HG03025 (cell line): ENCODE measurements at regions not wholly inside any gene's neighbourhood (a gene's known extent, or its start where the extent isn't known, plus 50 kb on each side); places are given as distances from the start of the nearest gene placed in this dataset.

ENCODE experiments used
- ATAC-seq: cut with Tn5 transposase; IDR thresholded peaks from one replicate; pipeline ENCODE4 v1.9.1; 2021; ENCODE audit warnings: mild to moderate bottlenecking, moderate library complexity; ENCODE audit not compliant: unreplicated experiment, low FRiP score

DNA sequence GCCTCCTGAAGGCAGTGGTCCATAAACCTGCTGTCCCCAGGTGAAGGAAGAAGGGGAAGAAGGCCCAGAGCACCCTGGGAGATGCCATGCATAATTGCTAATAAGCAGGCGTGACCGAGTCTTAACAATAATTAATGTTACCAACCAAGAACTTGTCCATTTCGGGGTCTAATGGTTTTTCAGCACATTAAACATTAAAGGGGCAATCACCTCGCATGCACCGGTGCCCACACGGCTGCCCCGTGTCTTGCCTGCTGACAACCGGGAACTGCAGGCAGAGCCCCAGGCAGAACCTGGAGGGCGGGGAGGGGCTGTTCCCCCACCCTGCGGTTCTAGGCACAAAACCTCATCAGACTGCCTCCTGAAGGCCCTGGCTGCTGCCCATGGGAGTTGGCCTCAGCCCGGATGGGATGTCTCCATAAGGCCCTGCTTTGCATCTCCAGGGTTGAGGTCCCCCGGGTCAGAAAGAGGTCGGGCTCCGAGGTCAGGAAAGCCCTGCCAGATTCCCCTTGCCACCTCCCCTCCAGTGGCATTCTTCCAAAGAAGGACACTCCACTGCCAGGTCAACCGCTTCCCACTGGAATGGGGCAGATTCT lies 169.0 kb downstream of the BUD13 start:
- ATAC-seq = no peak

DNA sequence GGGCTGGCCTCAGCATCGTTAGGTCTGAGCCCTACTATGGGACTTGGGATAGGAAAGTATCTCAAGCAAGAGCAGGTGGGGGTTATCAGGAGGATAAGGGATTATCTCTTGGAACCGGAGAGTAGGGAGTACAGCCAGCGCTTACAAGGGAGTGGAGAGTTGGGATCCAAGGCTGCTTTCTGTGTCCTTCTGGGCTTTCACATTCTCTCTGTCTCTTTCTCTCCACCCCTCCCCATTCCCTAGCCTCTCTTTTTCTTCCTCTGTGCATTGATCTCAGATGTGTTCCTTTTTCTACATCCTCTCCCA lies 170.2 kb downstream of the BUD13 start:
- ATAC-seq = no peak

DNA sequence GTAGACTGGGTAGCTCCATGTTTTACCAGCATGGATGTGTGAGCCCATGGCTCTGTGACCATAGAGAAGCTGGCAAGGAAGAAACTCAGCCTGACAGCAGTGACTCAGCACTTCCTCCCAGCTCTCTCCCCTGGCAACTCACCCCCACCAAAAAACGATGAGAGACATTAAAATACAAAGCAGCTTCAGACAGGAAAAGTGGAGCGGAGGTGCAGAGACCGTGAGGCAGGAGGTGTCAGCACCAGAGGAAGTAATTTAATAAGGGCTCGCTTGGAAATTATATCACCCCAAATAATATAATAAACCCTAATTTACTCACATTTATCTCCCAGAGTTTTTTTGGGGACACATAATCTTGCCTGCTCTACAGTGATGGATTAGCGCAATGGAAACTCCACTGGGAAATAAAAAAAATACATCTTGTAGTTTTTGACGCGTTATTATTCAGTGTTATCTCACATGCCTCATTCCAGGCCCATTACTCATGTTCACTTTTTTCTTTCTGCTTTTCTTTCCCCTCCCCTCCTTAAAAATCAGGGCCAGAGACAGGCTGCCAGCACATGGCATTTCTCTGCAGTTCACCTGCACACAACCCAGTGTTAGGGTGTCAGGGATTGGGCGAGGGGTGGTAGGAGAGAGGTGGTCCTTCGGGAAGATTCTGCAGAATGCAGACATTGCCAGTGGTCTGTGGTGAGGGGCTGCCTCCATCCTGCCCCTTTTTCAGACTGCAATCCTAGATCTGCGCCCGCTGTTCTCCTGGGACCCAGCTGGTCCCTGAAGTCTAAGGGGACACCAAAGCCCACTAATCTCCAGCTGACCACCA lies 170.8 kb downstream of the BUD13 start:
- no peak for ATAC-seq

DNA sequence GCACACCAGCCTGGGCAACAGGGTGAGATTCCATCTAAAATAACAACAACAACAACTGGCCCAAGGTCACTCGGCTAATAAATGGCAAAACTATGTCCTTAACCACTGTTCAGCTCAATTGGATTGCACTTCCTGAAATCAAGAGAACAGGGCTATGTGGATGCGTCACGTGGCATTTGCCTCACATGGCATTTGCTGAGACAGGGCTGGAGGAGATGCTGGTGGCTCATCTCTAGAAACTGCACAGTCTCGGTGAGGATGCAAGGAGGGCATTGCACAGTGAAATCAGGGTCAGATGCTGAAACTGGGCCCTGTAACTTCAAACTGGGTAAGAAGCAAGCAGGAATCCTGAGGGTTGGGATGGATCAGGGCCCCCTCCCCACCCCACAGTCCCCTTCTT lies 171.9 kb downstream of the BUD13 start:
- ATAC-seq = no peak

DNA sequence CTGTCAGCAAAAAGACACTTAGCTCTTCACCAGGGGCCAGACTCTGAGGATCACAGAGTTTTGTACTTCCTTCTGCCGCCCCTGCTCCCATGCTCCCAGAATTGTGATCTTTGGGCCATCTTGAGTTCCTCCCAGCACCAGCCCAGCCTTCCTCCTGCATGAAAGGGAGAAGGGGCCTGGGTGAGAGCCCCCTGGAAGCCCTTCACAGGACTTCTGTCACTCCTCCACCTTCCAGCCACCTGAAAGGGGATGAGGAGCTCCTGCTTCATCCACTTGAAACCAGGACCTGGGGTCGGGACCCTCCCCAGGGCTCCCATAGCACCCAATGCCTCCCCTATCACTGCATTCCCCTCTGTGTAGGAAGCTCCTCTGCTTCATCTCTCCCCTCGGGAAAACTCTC lies 174.2 kb downstream of the BUD13 start:
- ATAC-seq = no peak

DNA sequence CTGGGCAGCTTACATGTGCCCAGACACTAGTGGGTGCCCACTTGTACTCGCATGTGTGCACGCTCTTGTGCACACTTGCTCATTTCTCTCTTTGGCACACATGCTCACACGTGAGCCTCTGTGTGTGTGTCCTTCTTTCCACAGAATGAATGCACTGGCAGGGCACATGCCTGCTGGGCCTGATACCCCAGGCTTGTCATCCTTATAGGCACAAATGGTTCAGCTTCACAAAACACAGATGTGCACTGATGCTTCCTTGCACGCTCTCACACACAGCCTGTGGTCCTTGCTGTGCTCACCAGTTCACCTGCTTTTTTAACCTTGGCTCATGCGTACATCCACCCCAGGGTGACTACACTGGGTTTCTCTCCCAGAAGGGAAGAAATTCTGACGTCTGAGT lies 174.8 kb downstream of the BUD13 start:
- ATAC-seq = no peak

DNA sequence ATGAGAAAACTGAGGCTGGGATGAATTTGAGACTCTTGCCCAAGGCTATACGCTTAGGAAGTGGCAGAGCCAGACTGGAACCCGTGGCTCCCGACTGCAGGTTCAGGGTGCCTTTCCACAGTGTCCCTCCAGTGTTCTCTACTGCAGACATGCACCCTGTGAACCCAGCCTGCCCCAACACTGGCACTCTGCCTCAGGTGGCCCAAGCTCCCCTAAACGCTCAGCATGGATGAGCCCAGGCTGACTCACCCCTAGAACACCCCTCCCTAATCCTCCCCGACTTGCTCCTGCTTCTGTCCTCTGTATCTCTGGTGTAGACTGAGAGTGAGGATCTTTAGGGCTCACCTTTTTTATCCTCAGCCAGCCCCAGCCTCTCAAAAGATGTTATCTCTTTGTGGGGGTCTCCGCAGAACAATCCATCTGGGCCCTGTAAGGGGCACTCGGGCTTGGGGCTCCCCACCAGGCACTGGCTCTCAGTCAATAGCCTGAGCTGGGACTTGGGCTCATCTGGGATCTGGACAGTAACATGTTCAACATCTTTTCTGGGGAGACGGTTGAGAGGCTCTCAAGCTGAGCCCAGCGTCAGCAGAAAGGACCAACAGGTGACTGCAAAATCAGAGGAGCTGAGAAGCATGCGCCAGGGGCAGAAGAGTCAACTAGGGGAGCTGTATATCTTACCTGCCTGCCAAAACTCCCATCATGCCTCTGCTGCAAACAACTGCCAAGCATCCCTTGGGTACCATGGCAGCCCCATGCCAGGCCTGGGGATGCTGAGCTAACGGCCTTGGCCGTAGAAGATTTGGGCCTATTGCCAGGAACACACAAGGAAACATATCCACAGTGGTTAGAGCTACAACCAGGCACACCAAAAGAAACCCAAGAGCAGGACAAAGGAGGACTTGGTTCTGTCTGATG lies 176.2 kb downstream of the BUD13 start:
- no peak for ATAC-seq

DNA sequence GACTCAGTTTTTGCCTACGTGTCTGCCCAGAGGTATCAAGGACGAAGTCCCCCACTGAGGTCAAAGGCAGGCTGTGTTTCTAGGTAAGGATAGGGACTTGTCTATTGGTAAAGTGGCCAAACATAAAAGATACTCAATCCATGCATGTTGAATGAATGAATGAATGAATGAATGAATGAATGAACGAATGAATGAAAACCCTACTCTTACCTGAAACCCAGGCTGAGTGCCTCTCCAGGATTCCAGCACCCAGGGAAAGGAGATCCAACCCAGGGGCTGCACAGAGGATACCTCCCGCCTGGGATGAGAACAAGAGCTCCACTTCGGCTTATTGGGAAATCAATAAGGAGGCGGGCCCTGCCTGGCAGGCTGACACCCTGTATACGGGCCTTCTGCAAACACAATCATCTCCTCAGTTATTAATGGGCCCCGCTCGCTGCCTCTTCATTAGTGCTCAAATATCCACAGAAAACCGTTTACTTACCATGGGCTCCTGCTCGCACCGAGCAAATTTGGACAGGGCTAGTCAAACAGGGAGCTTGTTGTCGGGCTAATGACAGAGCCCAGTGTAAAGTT lies 177.4 kb downstream of the BUD13 start:
- ATAC-seq = no peak

DNA sequence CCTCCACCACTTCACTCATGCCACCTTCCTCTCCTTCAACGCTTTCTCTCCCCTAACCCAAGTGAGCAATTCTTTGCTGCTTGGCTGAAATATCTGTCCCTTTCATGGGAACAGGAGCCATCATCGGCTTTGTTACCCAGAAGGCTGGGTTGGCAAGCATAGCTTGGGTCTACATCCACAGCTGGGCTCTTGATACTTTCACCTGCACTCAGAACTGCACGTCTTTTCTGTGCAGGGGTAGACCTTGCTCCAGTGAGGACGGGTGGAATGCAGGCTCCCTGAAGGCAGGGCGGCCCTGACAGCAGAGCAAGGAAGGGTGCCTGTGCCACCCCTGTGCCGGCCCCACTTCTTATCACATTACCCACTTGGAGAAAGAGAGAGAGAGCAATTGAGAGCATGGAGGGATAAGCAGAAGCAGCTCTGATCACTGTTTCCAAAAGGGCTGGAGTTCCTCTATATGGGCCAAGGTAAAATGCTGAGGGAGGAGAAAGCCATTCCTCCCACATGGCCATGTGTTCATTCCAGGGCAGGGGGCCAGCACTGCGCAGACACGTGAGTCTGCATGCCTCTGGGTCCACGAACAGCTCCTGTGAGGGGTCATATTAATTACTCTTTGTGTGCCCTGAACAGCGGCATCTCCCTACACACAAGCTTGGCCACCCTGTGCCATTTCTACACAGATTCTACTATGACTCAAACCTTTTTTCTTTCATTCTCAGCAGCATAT lies 181.8 kb downstream of the BUD13 start:
- no peak for ATAC-seq

DNA sequence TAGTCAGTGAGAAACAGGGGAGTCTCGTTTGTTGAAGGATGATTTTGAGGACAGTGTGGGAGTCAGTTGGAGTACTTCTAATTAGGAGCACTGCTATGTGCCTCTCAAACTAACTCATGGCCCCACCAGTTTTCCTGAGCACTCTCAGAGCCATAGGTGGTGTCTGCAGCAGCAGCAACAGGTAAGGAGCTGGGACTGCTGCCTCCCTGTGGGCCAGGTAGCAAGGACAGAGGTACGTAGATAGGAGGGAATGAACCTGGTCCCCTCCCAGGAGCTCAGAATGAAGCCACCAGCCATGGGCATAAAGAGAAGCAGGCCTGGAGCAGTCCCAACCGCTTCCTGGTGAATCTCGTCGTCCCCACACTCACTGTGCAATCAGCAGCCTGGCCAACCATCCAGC lies 183.4 kb downstream of the BUD13 start:
- ATAC-seq = no peak

DNA sequence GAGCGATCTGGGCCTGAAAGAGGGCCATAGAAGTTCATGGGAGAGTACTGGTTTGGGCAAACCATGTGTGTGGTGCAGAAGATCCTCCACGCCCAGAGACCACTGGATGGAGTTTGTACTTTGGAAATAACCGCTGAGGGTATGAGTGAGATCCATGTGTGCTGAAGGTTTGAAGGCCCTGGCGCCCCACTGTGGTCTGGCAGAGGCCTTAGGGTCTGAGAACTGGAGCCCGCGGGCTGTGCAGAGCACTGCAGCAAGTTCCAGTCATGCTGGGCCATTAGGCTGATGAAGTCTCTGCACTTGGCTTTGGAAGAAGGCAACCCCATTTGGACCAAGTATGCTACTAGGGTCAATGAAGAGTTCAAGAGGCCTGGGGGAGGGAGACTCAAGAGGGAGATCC lies 186.4 kb downstream of the BUD13 start:
- no peak for ATAC-seq

DNA sequence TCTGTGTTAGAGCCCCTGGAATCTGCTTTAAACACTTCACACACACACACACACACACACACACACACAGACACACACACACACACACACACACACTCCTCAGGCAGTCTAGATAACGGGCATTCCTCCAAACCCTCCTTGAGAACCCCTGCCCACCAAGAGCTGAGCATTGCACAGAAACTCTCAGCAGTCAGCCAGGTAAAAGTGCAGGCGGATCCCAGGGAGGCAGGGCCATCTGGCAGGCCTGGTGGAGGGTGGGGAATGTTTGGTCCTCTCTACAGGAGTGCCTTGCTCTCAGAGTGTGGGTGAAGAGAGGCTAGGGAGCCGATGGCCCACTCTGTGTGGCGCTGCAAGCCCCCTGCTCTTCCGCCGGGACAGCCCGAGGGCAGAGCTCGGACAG lies 190.2 kb downstream of the BUD13 start:
- no peak for ATAC-seq

DNA sequence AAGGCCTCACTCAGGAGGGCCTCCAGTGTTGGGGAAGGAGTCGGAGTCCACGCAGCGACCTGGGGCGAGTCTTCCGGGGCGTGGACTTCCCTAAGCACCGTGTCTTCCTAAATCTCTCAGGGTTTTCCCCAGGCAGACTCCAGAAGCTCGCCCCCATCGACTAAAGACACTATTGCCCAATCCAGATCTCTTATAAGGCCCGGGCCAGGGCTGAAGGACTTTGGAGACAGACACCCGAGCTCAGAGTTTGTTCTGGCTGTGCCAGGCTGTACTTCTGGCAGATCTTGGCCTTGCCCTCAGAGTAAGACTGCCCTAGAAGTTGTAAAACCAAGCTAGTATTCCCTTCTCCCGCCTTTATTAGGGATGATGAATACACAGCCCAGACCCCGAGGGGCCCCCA lies 191.4 kb downstream of the BUD13 start:
- ATAC-seq = no peak

DNA sequence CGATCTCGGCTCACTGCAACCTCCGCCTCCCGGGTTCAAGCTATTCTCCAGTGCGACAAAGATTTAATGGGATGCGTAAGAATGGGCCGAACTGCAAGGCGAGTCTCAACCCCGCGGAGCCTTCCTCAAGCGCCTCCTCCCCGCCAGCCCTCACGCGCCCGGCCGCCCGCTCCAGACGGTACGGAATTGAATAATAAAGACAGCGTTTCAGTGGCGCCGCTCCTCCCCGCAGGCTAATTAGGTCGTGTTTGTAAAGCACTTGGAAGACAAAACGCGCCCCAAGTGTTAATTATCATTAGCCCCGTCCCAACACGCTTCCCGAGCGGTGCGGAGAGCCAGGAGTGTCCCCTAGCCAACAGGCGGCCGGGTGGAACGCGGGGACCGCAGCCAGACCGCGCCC lies 192.0 kb downstream of the BUD13 start:
- no peak for ATAC-seq

DNA sequence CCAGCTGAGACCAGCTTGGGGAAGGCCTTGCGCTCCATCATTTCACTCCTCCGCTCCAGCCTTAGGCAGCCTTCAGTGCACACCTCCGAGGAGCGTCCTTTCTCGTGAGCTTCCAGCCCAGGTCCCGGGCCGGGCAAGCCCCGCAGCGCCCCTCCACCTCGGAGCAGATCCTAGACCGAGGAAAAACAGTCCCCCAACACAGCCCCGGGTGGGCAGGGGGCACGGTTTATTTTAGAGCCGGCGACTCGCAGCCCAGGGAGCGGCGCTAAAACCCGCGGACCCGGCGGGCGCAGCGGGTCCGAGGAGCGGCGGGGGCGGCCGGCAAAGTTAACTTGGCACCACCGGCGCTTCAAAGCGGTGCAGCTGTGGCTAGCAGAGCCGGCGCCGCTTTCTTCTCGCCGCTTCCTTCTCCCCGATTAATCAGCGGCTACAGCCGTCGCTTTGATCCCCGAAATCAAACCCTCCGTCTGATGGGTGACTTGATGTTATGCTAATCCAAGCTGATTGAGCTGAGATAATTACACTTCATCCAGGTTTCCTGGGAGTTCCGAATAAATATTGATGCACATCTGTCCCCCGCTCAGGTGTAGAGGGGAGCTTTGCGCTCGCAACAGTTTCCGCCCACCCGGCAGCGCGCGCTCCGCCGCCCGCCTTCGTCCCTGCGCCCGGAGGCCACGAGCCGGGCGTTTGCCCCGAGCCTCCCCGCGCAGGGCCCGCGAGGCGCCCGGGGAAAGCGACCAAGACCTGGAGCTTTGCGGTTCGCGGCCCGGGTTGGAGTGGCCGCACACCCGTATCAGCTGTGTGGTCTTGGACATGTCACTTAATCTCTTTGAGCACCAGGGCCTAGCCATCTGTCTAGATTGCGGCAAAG lies 192.7 kb downstream of the BUD13 start:
- no peak for ATAC-seq

DNA sequence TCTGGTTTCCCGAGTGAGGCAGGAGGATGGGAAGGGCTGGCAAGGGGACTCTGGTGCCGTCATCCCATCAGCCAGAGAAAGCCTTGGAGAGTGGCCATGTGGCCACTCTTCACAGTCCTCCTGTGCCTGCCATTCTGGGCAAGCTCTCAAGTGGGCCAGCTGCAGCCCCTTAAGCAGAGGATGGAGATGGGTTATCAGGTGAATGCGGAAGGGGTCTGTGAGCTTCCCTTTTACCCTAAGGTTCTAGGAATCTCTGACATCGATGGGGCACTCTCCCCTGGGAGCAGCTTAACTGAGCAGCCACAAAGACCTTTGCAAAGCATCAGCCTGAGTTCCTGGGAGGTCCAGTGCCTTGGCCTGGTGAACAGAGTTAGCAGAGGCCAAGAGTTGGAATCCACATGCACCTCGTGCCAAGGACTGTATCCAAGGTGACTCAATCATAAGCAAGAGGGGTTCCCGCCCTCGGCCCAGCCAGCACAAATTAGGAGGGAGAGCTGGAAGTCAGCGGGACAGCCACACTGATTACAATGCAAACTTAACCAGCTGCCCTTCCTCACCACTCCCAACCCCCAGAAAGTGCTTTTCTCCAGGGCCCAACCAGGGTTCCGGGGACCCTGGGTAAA lies 193.6 kb downstream of the BUD13 start:
- no peak for ATAC-seq

DNA sequence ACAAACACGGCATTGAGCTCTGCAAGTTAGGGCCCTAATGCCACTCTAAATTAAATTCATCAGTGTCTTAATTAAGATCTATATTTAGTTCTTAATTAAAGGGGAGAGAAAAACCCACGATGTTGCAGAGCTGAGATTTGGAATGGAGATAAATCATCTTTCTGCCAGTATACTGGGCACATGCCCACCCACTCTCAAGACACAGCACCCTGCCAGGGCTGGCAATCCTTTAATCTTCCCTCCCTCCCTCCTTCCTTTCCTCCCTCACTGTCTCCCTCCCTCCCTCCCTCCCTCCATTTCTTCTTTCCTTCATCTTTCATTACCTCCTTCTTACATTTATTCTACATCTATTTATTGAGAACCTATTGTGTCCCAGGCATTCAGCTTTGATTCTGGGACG lies 194.8 kb downstream of the BUD13 start:
- ATAC-seq = no peak

DNA sequence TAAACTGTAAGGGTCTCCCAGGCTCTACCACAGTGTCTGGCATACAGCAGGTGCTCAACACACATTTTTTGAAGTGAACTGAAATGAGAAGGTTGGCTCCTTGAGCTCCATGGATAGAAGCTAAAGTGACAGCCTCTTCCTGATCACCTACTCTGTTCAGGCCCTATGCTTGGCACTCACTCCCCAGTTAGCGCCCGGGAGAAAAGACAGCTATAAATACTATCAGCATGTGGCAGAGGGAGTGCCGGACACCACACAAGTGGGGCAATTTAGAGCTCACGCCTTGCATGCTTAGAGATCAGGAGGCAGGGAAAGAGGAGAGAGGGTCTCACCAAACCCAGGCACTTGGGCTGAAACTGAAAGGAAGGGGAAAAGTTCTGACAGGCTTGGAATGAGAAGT lies 195.5 kb downstream of the BUD13 start:
- ATAC-seq = no peak

DNA sequence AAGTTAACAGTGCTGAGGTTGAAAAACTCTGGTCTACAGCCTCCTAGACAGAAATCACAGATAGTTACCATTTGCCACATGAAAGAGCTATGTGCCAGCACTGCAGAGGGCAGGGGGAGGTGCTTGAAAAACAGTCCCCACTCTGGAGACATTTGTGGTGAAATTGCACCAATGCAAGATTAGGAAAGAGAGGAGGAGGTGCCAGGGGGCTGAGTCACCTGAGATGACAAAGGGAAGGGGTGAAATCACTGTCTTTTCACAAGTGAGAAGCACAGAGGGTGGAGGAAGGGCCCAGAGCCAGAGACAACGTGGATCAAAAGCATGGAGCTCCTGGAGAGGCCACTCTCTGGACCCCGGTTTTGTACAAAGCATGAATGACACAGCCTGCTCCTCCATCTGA lies 196.3 kb downstream of the BUD13 start:
- ATAC-seq = no peak
